RWPE2 (cell line): ENCODE measurements at regions not wholly inside any gene's neighbourhood (a gene's known extent, or its start where the extent isn't known, plus 50 kb on each side); places are given as distances from the start of the nearest gene placed in this dataset.

Experiments used
- ATAC-seq: fragments of 200-7000 bp; cut with Tn5 transposase; 3 replicates; pipeline ENCODE4 v1.9.1; 2021; ENCODE audit warnings: low read depth
- DNase-seq: peaks from one replicate; pipeline ENCODE4 v3.0.0-alpha.2; 2020; ENCODE audit warnings: low spot score
- H3K27ac ChIP-seq: fragments of 450-650 bp; 2 replicates; pipeline ENCODE4 v1.5.1; 2017; ENCODE audit warnings: mild to moderate bottlenecking; ENCODE audit not compliant: poor library complexity, severe bottlenecking
- H3K27me3 ChIP-seq: fragments of 250-450 bp; sonication (Bioruptor Pico); 2 replicates; pipeline ENCODE4 v1.5.1; 2021; ENCODE audit warnings: mild to moderate bottlenecking, moderate library complexity; ENCODE audit not compliant: insufficient read depth, poor library complexity, severe bottlenecking
- H3K36me3 ChIP-seq: fragments of 250-450 bp; sonication (Bioruptor Pico); 2 replicates; pipeline ENCODE4 v1.5.1; 2020; ENCODE audit warnings: low read depth, mild to moderate bottlenecking, moderate library complexity
- H3K4me1 ChIP-seq: fragments of 250-450 bp; sonication (Bioruptor Pico); 2 replicates; pipeline ENCODE4 v1.5.1; 2021; ENCODE audit warnings: mild to moderate bottlenecking, moderate library complexity; ENCODE audit not compliant: insufficient read depth, poor library complexity, severe bottlenecking
- H3K4me3 ChIP-seq: fragments of 250-450 bp; sonication (Bioruptor Pico); 2 replicates; pipeline ENCODE4 v1.5.1; 2021; ENCODE audit warnings: mild to moderate bottlenecking, moderate library complexity; ENCODE audit not compliant: severe bottlenecking
- H3K9me3 ChIP-seq: fragments of 250-450 bp; sonication (Bioruptor Pico); 2 replicates; pipeline ENCODE4 v1.5.1; 2021; ENCODE audit warnings: mild to moderate bottlenecking, moderate library complexity; ENCODE audit not compliant: severe bottlenecking
- CTCF ChIP-seq: fragments of 450-650 bp; IDR thresholded peaks from one replicate; pipeline ENCODE4 v1.5.1; 2017; ENCODE audit warnings: mild to moderate bottlenecking, moderate library complexity; ENCODE audit not compliant: poor library complexity, severe bottlenecking

- TF ChIP-seq CTCF = no peak
- Histone ChIP-seq H3K4me1 (no peaks in the 10 kb centered on the region), H3K9me3 (no peaks in the 10 kb centered on the region), H3K36me3 (no peaks in the 10 kb centered on the region), H3K27ac (no peak overlapping the region), H3K4me3 (no peak overlapping the region), H3K27me3 (no peaks in the 10 kb centered on the region)
- DNase-seq (no peak), ATAC-seq (no peak)
Observed at GRCh38 chr7:153912211-153912610, 140.0 kb upstream of the DPP6 start.

GRCh38 chr7:153920126-153920525, 132.1 kb upstream of the DPP6 start:
- no peak for ATAC-seq
- no peak overlapping the region for H3K27ac ChIP-seq

DNA sequence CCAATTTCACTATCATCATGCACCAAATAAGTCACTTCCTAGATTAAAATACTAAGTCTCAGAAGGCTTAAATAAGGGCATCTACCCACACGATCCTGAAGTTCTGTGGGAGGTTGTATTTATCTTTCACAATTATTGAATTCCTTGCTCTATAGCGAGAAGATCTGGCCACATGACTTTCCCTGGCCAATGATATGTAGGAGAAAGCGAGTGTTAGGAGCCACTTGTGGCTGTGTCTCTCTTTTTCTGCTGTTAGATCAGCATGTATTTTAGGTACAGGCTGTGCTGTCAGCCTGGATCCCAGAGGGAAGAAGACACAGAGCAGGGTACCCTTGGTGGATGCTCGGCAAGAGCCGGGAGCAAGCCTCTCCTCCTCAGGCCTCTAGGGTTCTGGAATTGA, 131.3 kb upstream of the DPP6 start:
- H3K27ac ChIP-seq = no peak overlapping the region
- H3K4me1 ChIP-seq = no peaks in the 10 kb centered on the region
- H3K9me3 ChIP-seq = no peaks in the 10 kb centered on the region
- no peak for TF ChIP-seq CTCF
- H3K4me3 ChIP-seq = no peak overlapping the region
- no peak for DNase-seq
- no peaks in the 10 kb centered on the region for H3K27me3 ChIP-seq
- no peak for ATAC-seq
- H3K36me3 ChIP-seq = no peaks in the 10 kb centered on the region

More at GRCh38 chr7:153920126-153920525, 132.1 kb upstream of the DPP6 start:
- no peak for DNase-seq
- TF ChIP-seq CTCF = no peak
- Histone ChIP-seq H3K4me1 (no peaks in the 10 kb centered on the region), H3K27me3 (no peaks in the 10 kb centered on the region), H3K36me3 (no peaks in the 10 kb centered on the region), H3K4me3 (no peak overlapping the region), H3K9me3 (no peaks in the 10 kb centered on the region)

GRCh38 chr7:153921408-153921807, 130.8 kb upstream of the DPP6 start:
- no peaks in the 10 kb centered on the region for H3K9me3 ChIP-seq
- no peak overlapping the region for H3K4me3 ChIP-seq
- no peak for TF ChIP-seq CTCF
- no peak for DNase-seq
- H3K27me3 ChIP-seq = no peaks in the 10 kb centered on the region
- no peak for ATAC-seq
- H3K4me1 ChIP-seq = no peaks in the 10 kb centered on the region
- H3K36me3 ChIP-seq = no peaks in the 10 kb centered on the region
- H3K27ac ChIP-seq = no peak overlapping the region

DNA sequence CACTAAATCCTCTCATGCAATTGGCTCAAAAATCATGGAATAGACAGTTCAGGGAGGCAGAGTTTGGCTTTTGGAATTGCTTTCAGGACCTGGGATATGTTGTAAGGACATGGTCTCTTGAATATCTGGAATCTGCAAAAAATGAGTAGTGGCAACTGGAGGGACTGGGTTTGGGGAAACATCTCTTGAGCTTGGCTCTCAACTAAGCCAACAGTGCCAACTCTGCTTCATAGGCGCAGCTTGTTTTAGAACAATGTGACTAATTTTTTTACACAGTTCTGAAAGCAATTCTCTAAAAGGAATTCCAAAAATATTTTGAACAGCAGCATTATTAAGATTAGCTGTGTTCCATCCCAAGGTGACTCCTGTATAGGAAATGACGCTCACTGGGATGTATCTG, 121.5 kb upstream of the DPP6 start:
- Histone ChIP-seq H3K4me3 (no peak overlapping the region), H3K27me3 (no peaks in the 10 kb centered on the region), H3K27ac (no peak overlapping the region), H3K4me1 (no peaks in the 10 kb centered on the region), H3K36me3 (no peaks in the 10 kb centered on the region), H3K9me3 (peaks cover 2% of the 10 kb centered on the region)
- DNase-seq (no peak), ATAC-seq (no peak)
- no peak for TF ChIP-seq CTCF
